Globus pallidus (tissue), 1 donor: ENCODE measurements at regions not wholly inside any gene's neighbourhood (a gene's known extent, or its start where the extent isn't known, plus 50 kb on each side); places are given as distances from the start of the nearest gene placed in this dataset.

Experiments
- DNase-seq: peaks from one replicate; pipeline ENCODE4 v3.0.0-alpha.2; 2015; ENCODE audit warnings: low spot score

- DNase-seq: no peak
These were observed 55.0 kb downstream of the TMEM30B start for GRCh38 chr14:61226015-61226654.

- DNase-seq: no peak
These were observed 55.8 kb downstream of the TMEM30B start for GRCh38 chr14:61225344-61225743.

GRCh38 chr14:61223552-61223951 lies 57.6 kb downstream of the TMEM30B start:
- DNase-seq: no peak

- DNase-seq: no peak
These were observed 58.8 kb downstream of the TMEM30B start for GRCh38 chr14:61222388-61222787.

- DNase-seq: no peak
These were observed 59.2 kb downstream of the TMEM30B start for GRCh38 chr14:61221906-61222305.

- DNase-seq: no peak
These were observed 61.5 kb downstream of the TMEM30B start for GRCh38 chr14:61219673-61220072.

- no peak for DNase-seq
These were observed 61.9 kb downstream of the TMEM30B start for GRCh38 chr14:61219256-61219655.

- no peak for DNase-seq
These were observed 62.4 kb downstream of the TMEM30B start for GRCh38 chr14:61218767-61219166.

GRCh38 chr14:61218157-61218556 lies 63.0 kb downstream of the TMEM30B start:
- DNase-seq: no peak

GRCh38 chr14:61217516-61217915 lies 63.6 kb downstream of the TMEM30B start:
- DNase-seq: no peak

- DNase-seq: no peak
These were observed 65.7 kb downstream of the TMEM30B start for GRCh38 chr14:61215222-61216020.

GRCh38 chr14:61213920-61214319 lies 67.2 kb downstream of the TMEM30B start:
- DNase-seq: no peak

- DNase-seq: no peak
These were observed 67.9 kb downstream of the TMEM30B start for GRCh38 chr14:61213191-61213621.

- DNase-seq: no peak
These were observed 68.6 kb downstream of the TMEM30B start for GRCh38 chr14:61212546-61212945.

GRCh38 chr14:61211476-61212255 lies 69.5 kb downstream of the TMEM30B start:
- no peak for DNase-seq

- no peak for DNase-seq
These were observed 77.9 kb downstream of the TMEM30B start for GRCh38 chr14:61203081-61203753.

- no peak for DNase-seq
These were observed 79.0 kb downstream of the TMEM30B start for GRCh38 chr14:61202124-61202523.

GRCh38 chr14:61201171-61201570 lies 80.0 kb downstream of the TMEM30B start:
- no peak for DNase-seq

- DNase-seq: no peak
These were observed 83.7 kb downstream of the TMEM30B start for GRCh38 chr14:61197416-61197815.

GRCh38 chr14:61196792-61197191 lies 84.3 kb downstream of the TMEM30B start:
- DNase-seq: no peak

- no peak for DNase-seq
These were observed 85.1 kb downstream of the TMEM30B start for GRCh38 chr14:61196034-61196433.

- no peak for DNase-seq
These were observed 87.7 kb downstream of the TMEM30B start for GRCh38 chr14:61193476-61193875.
